MM.1S (cell line): ENCODE measurements at regions not wholly inside any gene's neighbourhood (a gene's known extent, or its start where the extent isn't known, plus 50 kb on each side); places are given as distances from the start of the nearest gene placed in this dataset.

Source experiments
- DNase-seq: peaks from one replicate; pipeline ENCODE4 v3.0.0-alpha.2; 2015
- H2AFZ ChIP-seq: fragments of 300-600 bp; sonication (generic); 2 replicates; pipeline ENCODE4 v1.6.0; 2016; ENCODE audit warnings: antibody characterized with exemption, low read length
- H3F3A ChIP-seq: fragments of 300-600 bp; sonication (generic); 2 replicates; pipeline ENCODE4 v1.6.1; 2016; ENCODE audit warnings: mild to moderate bottlenecking, antibody characterized with exemption, low read length, moderate library complexity, mixed read lengths; ENCODE audit not compliant: insufficient read depth
- H3K27ac ChIP-seq: fragments of 300-600 bp; sonication (generic); 2 replicates; pipeline ENCODE4 v1.5.1; 2016; ENCODE audit warnings: mild to moderate bottlenecking, low read length
- H3K27me3 ChIP-seq: fragments of 300-600 bp; sonication (generic); replicated peaks from 2 replicates; pipeline ENCODE4 v1.6.0; 2016; ENCODE audit warnings: low read length; ENCODE audit not compliant: insufficient read depth
- H3K36me3 ChIP-seq: fragments of 300-600 bp; sonication (generic); replicated peaks from 2 replicates; pipeline ENCODE4 v1.6.1; 2016; ENCODE audit warnings: mild to moderate bottlenecking, low read length, mixed read lengths; ENCODE audit not compliant: insufficient read depth
- H3K4me1 ChIP-seq: fragments of 300-600 bp; sonication (generic); 2 replicates; pipeline ENCODE4 v1.6.1; 2016; ENCODE audit warnings: low read length, mixed read lengths
- H3K4me2 ChIP-seq: fragments of 300-600 bp; sonication (generic); 2 replicates; pipeline ENCODE4 v1.6.0; 2016; ENCODE audit warnings: low read depth, low read length
- H3K4me3 ChIP-seq: fragments of 300-600 bp; sonication (generic); 2 replicates; pipeline ENCODE4 v1.5.1; 2016; ENCODE audit warnings: low read length, mixed read lengths
- H3K79me2 ChIP-seq: fragments of 300-600 bp; sonication (generic); 2 replicates; pipeline ENCODE4 v1.6.1; 2016; ENCODE audit warnings: mixed run types, low read length, mixed read lengths
- H3K9ac ChIP-seq: fragments of 300-600 bp; sonication (generic); 2 replicates; pipeline ENCODE4 v1.6.1; 2016; ENCODE audit warnings: low read length, mixed read lengths
- H3K9me2 ChIP-seq: fragments of 300-600 bp; sonication (generic); replicated peaks from 2 replicates; pipeline ENCODE4 v1.6.1; 2016; ENCODE audit warnings: mild to moderate bottlenecking, low read length, mixed read lengths; ENCODE audit not compliant: insufficient read depth
- H3K9me3 ChIP-seq: fragments of 300-600 bp; sonication (generic); replicated peaks from 2 replicates; pipeline ENCODE4 v1.6.1; 2016; ENCODE audit warnings: mild to moderate bottlenecking, low read length, mixed read lengths; ENCODE audit not compliant: insufficient read depth
- H4K20me1 ChIP-seq: fragments of 300-600 bp; sonication (generic); 2 replicates; pipeline ENCODE4 v1.6.1; 2016; ENCODE audit warnings: mild to moderate bottlenecking, low read length, moderate library complexity, mixed read lengths; ENCODE audit not compliant: insufficient read depth
- EZH2 ChIP-seq: fragments of 300-600 bp; sonication (generic); optimal IDR thresholded peaks from 2 replicates; pipeline ENCODE3; 2017; ENCODE audit warnings: low read depth, mild to moderate bottlenecking, antibody characterized with exemption, low read length, mixed read lengths
- EZH2phosphoT487 ChIP-seq: fragments of 300-600 bp; sonication (generic); IDR thresholded peaks from 2 replicates; pipeline ENCODE4 v1.6.1; 2018; ENCODE audit warnings: antibody characterized with exemption, low read length
- TF ChIP-seq, protein P1 (sequence below): fragments of 300-600 bp; sonication (generic); IDR thresholded peaks from 2 replicates; pipeline ENCODE4 v1.5.1; 2016; ENCODE audit warnings: antibody characterized with exemption, low read length, mixed read lengths

DNA sequence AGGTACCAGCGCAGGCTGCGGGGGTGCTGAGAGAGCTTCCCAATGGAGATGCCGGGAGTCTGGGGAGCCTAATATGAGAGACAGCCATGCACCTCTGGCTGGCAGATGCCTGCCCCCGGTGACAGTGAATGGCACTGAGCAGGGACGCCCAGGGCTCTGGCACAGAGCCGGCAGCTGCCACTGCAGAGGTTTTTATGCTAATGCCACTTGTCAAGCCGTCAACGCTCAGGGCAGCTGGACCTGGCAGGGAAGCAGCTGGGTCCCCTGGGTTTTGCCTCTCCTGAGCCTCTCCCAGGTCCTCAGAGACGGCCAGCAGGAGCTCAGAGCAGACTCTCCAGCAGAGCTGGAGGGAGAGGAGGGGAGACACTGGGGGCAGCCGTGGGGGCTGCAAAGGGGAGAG is 573.6 kb downstream of the BUD13 start:
- Histone ChIP-seq H3K79me2 (no peaks in the 10 kb centered on the region), H3K9ac (no peak overlapping the region), H4K20me1 (no peaks in the 10 kb centered on the region), H2AFZ (no peak overlapping the region), H3K36me3 (no peaks in the 10 kb centered on the region), H3K4me1 (no peaks in the 10 kb centered on the region), H3K4me2 (no peak overlapping the region), H3K27ac (no peak overlapping the region), H3K9me3 (no peaks in the 10 kb centered on the region), H3K4me3 (no peak overlapping the region), H3K27me3 (no peaks in the 10 kb centered on the region), H3F3A (no peaks in the 10 kb centered on the region), H3K9me2 (no peaks in the 10 kb centered on the region)
- DNase-seq = no peak
- TF ChIP-seq EZH2 (no peak), EZH2phosphoT487 (no peak)
- TF ChIP-seq, protein P1, sequence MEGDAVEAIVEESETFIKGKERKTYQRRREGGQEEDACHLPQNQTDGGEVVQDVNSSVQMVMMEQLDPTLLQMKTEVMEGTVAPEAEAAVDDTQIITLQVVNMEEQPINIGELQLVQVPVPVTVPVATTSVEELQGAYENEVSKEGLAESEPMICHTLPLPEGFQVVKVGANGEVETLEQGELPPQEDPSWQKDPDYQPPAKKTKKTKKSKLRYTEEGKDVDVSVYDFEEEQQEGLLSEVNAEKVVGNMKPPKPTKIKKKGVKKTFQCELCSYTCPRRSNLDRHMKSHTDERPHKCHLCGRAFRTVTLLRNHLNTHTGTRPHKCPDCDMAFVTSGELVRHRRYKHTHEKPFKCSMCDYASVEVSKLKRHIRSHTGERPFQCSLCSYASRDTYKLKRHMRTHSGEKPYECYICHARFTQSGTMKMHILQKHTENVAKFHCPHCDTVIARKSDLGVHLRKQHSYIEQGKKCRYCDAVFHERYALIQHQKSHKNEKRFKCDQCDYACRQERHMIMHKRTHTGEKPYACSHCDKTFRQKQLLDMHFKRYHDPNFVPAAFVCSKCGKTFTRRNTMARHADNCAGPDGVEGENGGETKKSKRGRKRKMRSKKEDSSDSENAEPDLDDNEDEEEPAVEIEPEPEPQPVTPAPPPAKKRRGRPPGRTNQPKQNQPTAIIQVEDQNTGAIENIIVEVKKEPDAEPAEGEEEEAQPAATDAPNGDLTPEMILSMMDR = no peak

DNA sequence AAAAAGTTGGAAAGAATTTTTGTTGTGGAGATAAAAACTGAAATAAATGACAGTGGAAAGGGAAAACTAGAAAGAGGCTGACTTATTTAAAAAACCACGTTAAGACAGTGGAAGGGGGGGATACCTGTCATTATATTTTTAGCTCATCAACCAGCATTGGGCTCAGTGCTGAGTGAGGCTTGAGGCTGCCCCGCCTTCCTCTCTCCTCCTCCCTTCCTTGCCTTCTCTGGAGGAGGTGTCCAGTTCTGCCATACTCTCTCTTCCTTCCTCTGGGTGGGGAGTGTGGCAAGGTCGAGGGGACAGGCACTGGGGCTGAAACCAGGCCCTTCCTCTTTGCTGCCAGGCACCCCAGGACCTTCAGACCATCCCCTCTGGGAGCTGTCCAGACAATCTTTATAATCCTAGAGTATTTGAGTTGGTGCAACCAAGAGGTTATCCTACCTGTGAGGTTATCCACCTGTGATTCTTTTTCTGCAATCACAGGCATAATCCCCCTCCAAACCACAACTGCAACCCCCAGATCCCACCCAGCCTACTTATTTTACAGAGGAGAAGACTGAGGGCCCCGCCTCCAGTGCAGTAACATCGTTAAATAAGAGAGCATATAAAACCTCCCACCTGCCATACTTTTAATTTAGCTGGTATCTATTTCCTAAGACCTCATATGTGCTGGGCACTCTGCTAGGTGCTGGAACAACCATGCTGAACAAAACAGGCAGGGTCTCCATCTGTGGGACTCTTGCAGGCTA is 578.5 kb downstream of the BUD13 start:
- no peaks in the 10 kb centered on the region for H4K20me1 ChIP-seq
- no peak for DNase-seq
- no peaks in the 10 kb centered on the region for H3K9me2 ChIP-seq
- no peaks in the 10 kb centered on the region for H3K4me1 ChIP-seq
- no peak overlapping the region for H3K4me2 ChIP-seq
- H2AFZ ChIP-seq = no peak overlapping the region
- TF ChIP-seq EZH2phosphoT487 = no peak
- TF ChIP-seq EZH2 = no peak
- TF ChIP-seq, protein P1 = no peak
- H3K4me3 ChIP-seq = no peak overlapping the region
- H3K9me3 ChIP-seq = no peaks in the 10 kb centered on the region
- H3K27me3 ChIP-seq = no peaks in the 10 kb centered on the region
- no peaks in the 10 kb centered on the region for H3K36me3 ChIP-seq
- no peak overlapping the region for H3K9ac ChIP-seq
- H3K27ac ChIP-seq = no peak overlapping the region
- H3F3A ChIP-seq = no peaks in the 10 kb centered on the region
- no peaks in the 10 kb centered on the region for H3K79me2 ChIP-seq

DNA sequence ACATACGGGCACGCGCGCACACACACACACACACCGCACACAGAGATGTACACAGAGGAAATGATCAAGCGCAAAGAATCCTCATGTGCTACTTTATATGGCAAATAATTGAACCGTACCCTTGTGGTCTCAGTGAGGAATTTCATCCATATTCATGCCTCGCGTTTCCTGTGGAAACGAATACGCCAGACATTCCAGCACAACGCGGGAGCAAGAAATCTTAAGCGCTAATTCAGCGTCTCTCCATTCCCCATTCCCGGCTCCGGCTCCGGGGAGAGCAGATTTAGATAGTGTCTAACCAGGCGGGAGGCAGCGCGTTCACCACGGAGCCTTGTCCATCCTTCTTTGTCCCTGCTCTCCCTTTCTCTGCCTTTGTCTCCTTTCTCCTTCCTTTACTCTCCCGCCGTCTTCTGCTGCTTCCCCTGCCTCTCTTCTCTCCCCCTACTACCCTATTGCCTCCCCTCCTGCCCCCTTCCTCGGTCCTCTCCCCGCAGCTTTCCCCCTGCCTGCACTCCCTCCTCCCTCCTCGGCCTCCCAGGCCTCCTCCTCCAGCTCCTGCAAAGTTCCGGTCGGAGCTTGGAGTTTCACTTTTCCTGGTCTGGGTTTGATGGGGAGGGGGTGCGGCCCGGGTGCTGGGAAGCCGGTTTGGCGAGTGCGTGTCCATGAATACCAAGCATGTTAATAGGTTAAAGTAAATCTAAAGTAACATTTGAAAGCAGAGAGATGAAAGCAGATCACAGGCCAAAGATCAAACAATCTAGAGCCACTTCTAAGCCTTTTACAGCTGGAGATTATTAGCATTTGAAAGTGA is 579.3 kb downstream of the BUD13 start:
- H3K4me2 ChIP-seq = no peak overlapping the region
- no peak overlapping the region for H3K27ac ChIP-seq
- H2AFZ ChIP-seq = no peak overlapping the region
- H4K20me1 ChIP-seq = no peaks in the 10 kb centered on the region
- no peaks in the 10 kb centered on the region for H3K27me3 ChIP-seq
- no peaks in the 10 kb centered on the region for H3K36me3 ChIP-seq
- H3K9me3 ChIP-seq = no peaks in the 10 kb centered on the region
- DNase-seq = no peak
- no peaks in the 10 kb centered on the region for H3K79me2 ChIP-seq
- H3F3A ChIP-seq = no peaks in the 10 kb centered on the region
- H3K4me1 ChIP-seq = no peaks in the 10 kb centered on the region
- no peak overlapping the region for H3K9ac ChIP-seq
- H3K9me2 ChIP-seq = no peaks in the 10 kb centered on the region
- TF ChIP-seq, protein P1 = no peak
- TF ChIP-seq EZH2phosphoT487 (no peak), EZH2 (no peak)
- H3K4me3 ChIP-seq = no peak overlapping the region
